ENCODE measurements at regions not wholly inside any gene's neighbourhood (a gene's known extent, or its start where the extent isn't known, plus 50 kb on each side); places are given as distances from the start of the nearest gene placed in this dataset.

GRCh38 chr6:118746145-118746824, 94.9 kb upstream of the CEP85L start (continued):
- TF ChIP-seq CHD7 (IDR thresholded peaks at IDR 0.05; ENCODE audit: insufficient replicate concordance, low read length) (no peak), KDM5A (IDR thresholded peaks at IDR 0.05; ENCODE audit: low read length) (no peak), EZH2 (IDR thresholded peaks at IDR 0.05; ENCODE audit: low read depth, low read length, severe bottlenecking) (no peak), BCL11A (IDR thresholded peaks at IDR 0.05; ENCODE audit: low read depth in 2 of 2, low read length in 2 of 2) (no peak), KDM1A (IDR thresholded peaks at IDR 0.05; ENCODE audit: borderline replicate concordance, low read length) (no peak), USF2 (IDR thresholded peaks at IDR 0.05; ENCODE audit: low read length) (no peak), BRCA1 (IDR thresholded peaks at IDR 0.05; ENCODE audit: low read depth, low read length) (no peak), SP2 (IDR thresholded peaks at IDR 0.05; ENCODE audit: low read length) (no peak), CTBP2 (IDR thresholded peaks at IDR 0.05; ENCODE audit: borderline replicate concordance, insufficient read depth, insufficient read length, low read length) (no peak), SUZ12 (IDR thresholded peaks at IDR 0.05; ENCODE audit: low read length) (no peak)

Measured in H1 (cell line).